ENCODE measurements at regions not wholly inside any gene's neighbourhood (a gene's known extent, or its start where the extent isn't known, plus 50 kb on each side); places are given as distances from the start of the nearest gene placed in this dataset.

DNA sequence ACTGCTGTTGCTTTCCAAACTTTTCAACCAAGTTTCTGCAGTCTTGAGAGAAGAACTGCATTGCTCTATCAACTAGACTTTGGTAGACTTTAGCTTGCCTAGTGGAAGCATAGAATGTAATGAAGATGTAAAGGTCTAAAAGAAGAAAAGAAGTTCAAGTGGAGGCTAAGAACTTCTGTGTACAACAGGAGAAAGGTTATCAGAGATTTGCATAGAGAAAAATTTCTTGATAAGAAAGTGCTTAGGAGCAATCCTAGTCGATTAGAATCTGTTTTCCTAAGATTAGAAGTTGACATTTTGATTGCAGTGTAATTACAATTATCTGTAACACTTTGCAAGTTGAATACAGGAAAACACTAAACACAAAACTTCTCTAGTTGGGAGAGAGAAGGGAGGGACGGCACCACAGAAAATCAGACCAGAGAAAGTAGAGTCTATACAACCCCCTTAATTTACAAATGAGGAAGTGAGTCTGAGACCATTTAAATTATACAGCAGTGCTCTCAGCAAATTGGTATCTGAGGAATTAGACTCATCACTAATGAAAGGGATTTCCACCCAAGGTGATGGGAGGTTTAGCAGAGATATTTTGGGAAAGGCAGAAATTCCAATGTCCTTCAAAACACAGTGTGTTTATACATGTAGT lies 194.3 kb upstream of the MARCKS start:
- ChIA-PET POLR2A (no interaction called here), CTCF (interaction anchor here (0.9 kb wide), 1 partner anchor 14 kb away, joined by 3 read pairs; no protein-coding TSS in a partner anchor)
- TF ChIP-seq, protein P1, sequence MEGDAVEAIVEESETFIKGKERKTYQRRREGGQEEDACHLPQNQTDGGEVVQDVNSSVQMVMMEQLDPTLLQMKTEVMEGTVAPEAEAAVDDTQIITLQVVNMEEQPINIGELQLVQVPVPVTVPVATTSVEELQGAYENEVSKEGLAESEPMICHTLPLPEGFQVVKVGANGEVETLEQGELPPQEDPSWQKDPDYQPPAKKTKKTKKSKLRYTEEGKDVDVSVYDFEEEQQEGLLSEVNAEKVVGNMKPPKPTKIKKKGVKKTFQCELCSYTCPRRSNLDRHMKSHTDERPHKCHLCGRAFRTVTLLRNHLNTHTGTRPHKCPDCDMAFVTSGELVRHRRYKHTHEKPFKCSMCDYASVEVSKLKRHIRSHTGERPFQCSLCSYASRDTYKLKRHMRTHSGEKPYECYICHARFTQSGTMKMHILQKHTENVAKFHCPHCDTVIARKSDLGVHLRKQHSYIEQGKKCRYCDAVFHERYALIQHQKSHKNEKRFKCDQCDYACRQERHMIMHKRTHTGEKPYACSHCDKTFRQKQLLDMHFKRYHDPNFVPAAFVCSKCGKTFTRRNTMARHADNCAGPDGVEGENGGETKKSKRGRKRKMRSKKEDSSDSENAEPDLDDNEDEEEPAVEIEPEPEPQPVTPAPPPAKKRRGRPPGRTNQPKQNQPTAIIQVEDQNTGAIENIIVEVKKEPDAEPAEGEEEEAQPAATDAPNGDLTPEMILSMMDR (IDR thresholded peaks at IDR 0.05; ENCODE audit: insufficient read depth, low read length, missing control alignments): no peak
- H3K4me3 ChIP-seq (ENCODE audit: low read depth, low read length): no peak overlapping the region
- no peak for DNase-seq (ENCODE audit: low read depth, low spot score)

DNA sequence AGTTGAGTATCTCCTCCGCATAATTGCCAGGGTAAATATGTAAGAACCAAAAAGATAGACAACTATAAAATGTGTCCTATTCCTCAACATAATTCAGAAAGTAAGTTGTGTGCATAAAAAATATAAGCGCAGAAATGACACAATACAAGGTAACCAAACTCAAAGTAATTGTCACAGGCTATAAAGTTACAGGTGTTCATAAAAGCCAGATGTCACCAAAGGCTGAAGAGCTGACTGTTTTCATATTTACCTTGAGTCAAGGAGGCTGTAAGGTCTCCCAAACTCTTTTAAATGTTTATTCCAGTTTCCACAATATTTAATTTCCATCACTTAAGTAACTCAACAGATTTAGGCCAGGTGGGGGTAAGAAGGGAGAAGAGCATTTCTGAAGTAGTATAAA lies 192.2 kb upstream of the MARCKS start:
- ChIA-PET CTCF (no interaction called here), POLR2A (no interaction called here)
- no peak overlapping the region for H3K4me3 ChIP-seq (ENCODE audit: low read depth, low read length)
- TF ChIP-seq, protein P1 (IDR thresholded peaks at IDR 0.05; ENCODE audit: insufficient read depth, low read length, missing control alignments): no peak
- no peak for DNase-seq (ENCODE audit: low read depth, low spot score)

DNA sequence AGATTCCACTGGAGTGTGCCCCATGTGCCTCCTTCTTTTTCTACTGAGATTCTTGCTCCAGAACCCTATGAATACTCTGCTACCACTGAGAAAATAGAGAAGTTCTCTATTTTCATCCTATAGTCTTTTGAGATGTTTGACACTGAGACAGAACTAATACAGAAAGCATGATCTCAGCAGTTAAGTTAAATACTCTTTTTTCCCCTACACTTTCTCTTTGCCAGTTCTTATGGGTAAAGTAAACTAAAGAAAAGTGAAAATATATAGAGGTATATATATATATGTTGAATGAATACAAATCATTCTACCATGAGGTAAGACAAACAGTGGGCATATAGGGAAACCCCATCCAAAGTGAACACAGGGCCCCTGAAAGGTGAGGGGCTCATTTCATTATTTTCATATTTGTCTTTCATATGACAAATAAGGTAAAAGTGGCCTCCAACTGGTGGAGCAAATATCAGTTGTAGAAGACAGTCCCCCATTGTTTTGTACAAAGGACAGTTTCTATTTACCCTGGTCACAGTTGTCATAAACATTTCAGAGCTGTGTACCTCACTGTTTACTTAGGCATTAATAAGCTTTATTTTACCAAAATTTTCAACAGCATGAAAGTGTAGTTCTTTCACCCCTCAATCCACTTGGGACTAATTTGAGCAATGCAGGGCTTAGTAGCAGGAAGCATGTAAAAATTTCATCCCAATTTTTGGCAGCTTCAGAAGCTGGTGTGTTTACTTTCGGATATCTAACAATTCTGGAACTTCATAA lies 188.3 kb upstream of the MARCKS start:
- DNase-seq (ENCODE audit: low read depth, low spot score): no peak
- H3K4me3 ChIP-seq (ENCODE audit: low read depth, low read length): no peak overlapping the region
- ChIA-PET CTCF (no interaction called here), POLR2A (no interaction called here)
- TF ChIP-seq, protein P1 (IDR thresholded peaks at IDR 0.05; ENCODE audit: insufficient read depth, low read length, missing control alignments): no peak

DNA sequence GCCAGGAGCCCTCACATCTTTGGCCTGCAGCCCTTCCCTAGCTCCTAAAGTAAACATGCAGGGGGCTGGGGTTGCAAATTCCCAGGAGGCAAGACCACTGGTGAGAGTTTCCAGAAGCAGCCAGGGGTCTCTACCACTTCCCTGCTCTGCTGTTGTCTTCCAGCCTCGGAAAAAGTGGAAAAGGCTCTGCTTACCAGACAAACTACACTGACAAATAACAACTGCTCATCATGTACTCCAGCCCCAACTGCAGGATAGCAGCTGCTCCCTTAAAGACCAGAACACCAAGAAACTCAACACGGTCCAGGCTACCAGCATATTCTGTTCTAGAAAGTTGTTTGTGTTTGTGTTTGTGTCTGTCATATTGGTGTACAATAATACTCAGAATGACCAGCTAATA lies 187.5 kb upstream of the MARCKS start:
- TF ChIP-seq, protein P1 (IDR thresholded peaks at IDR 0.05; ENCODE audit: insufficient read depth, low read length, missing control alignments): no peak
- H3K4me3 ChIP-seq (ENCODE audit: low read depth, low read length): no peak overlapping the region
- POLR2A ChIA-PET: no interaction called here
- DNase-seq (ENCODE audit: low read depth, low spot score): no peak
- CTCF ChIA-PET: no interaction called here

DNA sequence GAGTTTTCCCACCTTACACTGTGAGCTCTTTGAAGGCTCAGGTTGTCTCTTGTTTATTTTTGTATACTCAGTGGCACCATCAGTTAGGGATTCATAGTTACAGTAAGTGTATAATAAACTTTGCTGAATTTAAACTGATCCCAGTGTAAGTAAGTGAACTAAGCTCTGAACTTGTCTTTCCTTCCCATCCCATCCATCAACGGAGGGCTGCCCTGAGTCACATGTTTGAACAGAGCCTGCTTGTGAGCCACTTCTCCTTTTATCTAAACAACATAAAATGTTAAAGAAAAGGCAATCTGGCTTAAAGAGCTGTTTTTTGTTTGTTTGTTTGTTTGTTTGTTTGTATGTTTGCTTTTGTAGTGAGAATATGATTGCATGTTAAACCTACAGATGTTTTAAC lies 185.7 kb upstream of the MARCKS start:
- TF ChIP-seq, protein P1 (IDR thresholded peaks at IDR 0.05; ENCODE audit: insufficient read depth, low read length, missing control alignments): no peak
- CTCF ChIA-PET: interaction anchor here (1.2 kb wide), 1 partner anchor 10 kb away, joined by 3 read pairs; no protein-coding TSS in a partner anchor
- POLR2A ChIA-PET: no interaction called here
- H3K4me3 ChIP-seq (ENCODE audit: low read depth, low read length): no peak overlapping the region
- DNase-seq (ENCODE audit: low read depth, low spot score): no peak

DNA sequence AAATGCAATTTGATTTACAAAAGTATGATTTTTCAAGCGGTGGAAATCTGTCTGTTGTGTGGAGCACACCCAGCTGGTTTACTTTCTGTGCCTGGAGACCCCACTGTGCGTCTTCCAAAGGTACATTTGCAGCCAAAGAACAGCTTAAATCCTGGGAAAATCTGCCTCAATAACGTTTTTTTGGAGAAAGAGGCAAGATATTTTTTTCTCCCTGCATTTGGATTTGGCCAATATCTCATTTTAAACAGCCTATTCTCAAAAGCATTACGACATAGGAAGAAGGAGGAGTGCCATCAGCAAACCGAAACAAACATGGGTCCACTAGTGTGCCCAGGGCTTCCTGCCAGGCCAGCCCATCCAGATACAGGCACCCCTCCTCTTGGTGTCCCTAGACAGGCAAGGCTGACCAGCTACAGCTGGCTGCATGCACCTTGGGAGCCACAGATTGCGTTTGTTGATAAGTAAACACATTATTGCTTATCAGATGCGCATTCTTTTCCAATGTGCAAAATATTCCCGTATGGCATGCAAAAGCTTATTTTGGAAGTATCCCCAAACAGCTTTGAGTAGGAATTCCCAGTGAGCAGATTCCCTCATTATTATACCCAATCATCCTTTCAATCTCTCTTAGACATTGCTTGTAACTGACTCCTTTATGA lies 184.5 kb upstream of the MARCKS start:
- ChIA-PET POLR2A (no interaction called here), CTCF (interaction anchor here (1.3 kb wide), 1 partner anchor 186 kb away, joined by 3 read pairs; no protein-coding TSS in a partner anchor)
- TF ChIP-seq, protein P1 (IDR thresholded peaks at IDR 0.05; ENCODE audit: insufficient read depth, low read length, missing control alignments): no peak
- DNase-seq (ENCODE audit: low read depth, low spot score): no peak
- no peak overlapping the region for H3K4me3 ChIP-seq (ENCODE audit: low read depth, low read length)
